Naive B cell (primary cell): ENCODE measurements at regions not wholly inside any gene's neighbourhood (a gene's known extent, or its start where the extent isn't known, plus 50 kb on each side); places are given as distances from the start of the nearest gene placed in this dataset.
"Not testable (repeated sequence)": the region's sequence is repeated elsewhere in the genome, so short reads cannot be mapped to it uniquely, and the experiment has no call there.

Source experiments
- ATAC-seq, 2 donors: fragments of 150-1000 bp; cut with Tn5 transposase; 2 replicates each; pipeline ENCODE4 v1.10.0; 2021; ENCODE audit warnings: low read depth in 2 of 2, mild to moderate bottlenecking in 2 of 2, moderate library complexity in 2 of 2
- DNase-seq: peaks from one replicate; pipeline ENCODE4 v3.0.0; 2022
- H3K27ac Mint-ChIP-seq, 6 donors: one replicate each; pipeline ENCODE4 v1.8.0; 2020 to 2022; ENCODE audit warnings: mild to moderate bottlenecking in 6 of 6, mixed read lengths in 6 of 6, moderate library complexity in 5 of 6, inconsistent platforms in 2 of 6
- H3K27me3 Mint-ChIP-seq, 3 donors: one replicate each; pipeline ENCODE4 v1.8.0; 2021 to 2022; ENCODE audit warnings: mixed read lengths in 3 of 3, mild to moderate bottlenecking in 1 of 3
- H3K36me3 Mint-ChIP-seq, 2 donors: one replicate each; pipeline ENCODE4 v1.8.0; 2020 to 2022; ENCODE audit warnings: mixed read lengths in 2 of 2, inconsistent platforms in 1 of 2, mild to moderate bottlenecking in 1 of 2
- H3K4me1 Mint-ChIP-seq, 3 donors: one replicate each; pipeline ENCODE4 v1.8.0; 2020 to 2022; ENCODE audit warnings: mixed read lengths in 3 of 3, inconsistent platforms in 1 of 3, mild to moderate bottlenecking in 1 of 3, moderate library complexity in 1 of 3
- H3K4me3 Mint-ChIP-seq, 8 donors: one replicate each; pipeline ENCODE4 v1.8.0; 2020 to 2022; ENCODE audit warnings: mild to moderate bottlenecking in 8 of 8, mixed read lengths in 8 of 8, moderate library complexity in 8 of 8, inconsistent platforms in 2 of 8
- H3K9me3 Mint-ChIP-seq, 7 donors: one replicate each; pipeline ENCODE4 v1.8.0; 2020 to 2022; ENCODE audit warnings: mixed read lengths in 7 of 7, mild to moderate bottlenecking in 5 of 7, inconsistent platforms in 2 of 7, moderate library complexity in 1 of 7

DNA sequence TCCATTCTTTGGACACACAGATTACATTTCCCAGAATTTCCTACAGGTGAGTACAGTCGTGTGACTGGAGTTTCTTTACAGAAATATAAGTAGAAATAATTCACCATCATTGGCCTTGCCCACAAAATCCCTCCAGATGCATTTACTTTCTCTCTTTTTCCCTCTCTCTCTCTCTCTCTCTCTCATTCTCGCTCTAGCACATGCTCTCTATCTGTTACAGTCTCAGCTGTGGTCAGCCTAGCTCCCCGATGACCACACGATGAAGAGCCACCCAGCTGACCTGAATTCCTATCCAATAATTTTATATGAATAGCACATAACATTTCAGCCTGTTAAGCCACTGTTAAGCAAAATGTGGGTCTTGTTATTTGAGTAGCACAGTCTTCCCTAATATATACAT lies 507.9 kb downstream of the PCDH7 start:
- Mint-ChIP-seq H3K27me3 (no peaks in the 10 kb centered on the region), H3K4me3 (no peak overlapping the region), H3K4me1 (no peaks in the 10 kb centered on the region), H3K9me3 (peaks cover 0 to 5% (median 1%) of the 10 kb centered on the region in 7 donors), H3K36me3 (no peaks in the 10 kb centered on the region), H3K27ac (peak overlapping the region in 1 of 6 donors; percentile 17)
- DNase-seq: no peak
- ATAC-seq: no peak

DNA sequence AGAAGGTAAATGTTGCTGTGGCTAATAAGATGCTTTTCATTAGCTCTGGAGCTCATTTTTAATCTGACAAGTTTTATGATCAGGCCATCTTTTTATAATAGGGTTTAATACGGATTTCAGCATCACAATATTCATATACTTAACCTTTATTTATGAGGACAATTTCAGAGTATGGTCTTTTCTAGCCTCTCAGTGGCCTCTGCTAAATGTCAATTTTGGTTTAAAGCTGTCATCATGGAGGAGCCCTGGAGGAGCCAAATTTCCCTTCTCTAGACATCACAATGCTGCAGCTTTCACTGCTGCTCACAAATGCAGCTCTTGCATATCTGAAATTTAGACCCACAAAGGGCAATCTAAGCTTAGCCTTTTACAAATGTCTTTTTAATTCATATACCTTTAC lies 510.4 kb downstream of the PCDH7 start:
- Mint-ChIP-seq H3K27ac (no peak overlapping the region), H3K4me1 (no peaks in the 10 kb centered on the region), H3K36me3 (no peaks in the 10 kb centered on the region), H3K27me3 (no peaks in the 10 kb centered on the region), H3K9me3 (peaks cover 0 to 5% (median 1%) of the 10 kb centered on the region in 7 donors), H3K4me3 (no peak overlapping the region)
- ATAC-seq (no peak), DNase-seq (no peak)

DNA sequence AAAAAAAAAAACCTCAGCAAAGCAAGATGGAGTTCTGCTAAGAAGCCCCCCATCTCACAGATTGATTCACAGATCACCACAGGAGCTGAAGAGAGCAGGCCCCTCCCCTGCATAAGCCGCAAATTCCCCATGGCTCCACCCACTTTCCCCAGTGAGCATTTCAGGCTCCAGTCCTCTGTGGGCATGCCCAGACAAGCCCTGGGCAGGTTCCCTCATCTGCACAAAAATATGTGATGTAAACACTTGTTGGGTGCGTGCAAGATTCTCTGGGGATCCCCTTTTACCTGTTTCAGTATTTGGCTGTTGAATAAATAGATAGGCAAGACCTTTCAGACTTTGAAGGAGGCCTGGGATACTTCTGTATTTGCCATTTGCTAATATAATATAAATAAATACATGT lies 514.3 kb downstream of the PCDH7 start:
- ATAC-seq (no peak), DNase-seq (no peak)
- Mint-ChIP-seq H3K27ac (no peak overlapping the region), H3K27me3 (no peaks in the 10 kb centered on the region), H3K4me1 (no peaks in the 10 kb centered on the region), H3K36me3 (no peaks in the 10 kb centered on the region), H3K9me3 (peaks cover 0 to 9% (median 1%) of the 10 kb centered on the region in 7 donors), H3K4me3 (no peak overlapping the region)

DNA sequence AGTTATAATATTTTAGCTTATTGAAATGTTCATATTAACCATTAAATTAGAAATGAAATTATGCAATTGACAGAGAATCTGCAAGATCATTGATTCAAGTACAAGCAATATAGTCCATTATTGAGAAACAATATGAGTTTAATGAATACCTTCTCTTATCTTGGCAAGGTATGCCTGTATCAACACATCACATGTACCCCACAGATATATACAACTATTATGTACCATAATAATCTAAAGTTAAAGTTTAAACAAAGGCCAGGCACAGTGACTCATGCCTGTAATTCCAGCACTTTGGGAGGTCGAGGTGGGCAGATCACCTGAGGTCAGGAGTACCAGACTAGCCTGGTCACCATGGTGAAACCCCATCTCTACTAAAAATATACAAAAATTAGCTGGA lies 514.7 kb downstream of the PCDH7 start:
- ATAC-seq: no peak
- DNase-seq: no peak
- Mint-ChIP-seq H3K9me3 (peaks cover 0 to 9% (median 1%) of the 10 kb centered on the region in 7 donors), H3K27me3 (no peaks in the 10 kb centered on the region), H3K4me3 (no peak overlapping the region), H3K36me3 (no peaks in the 10 kb centered on the region), H3K4me1 (no peaks in the 10 kb centered on the region), H3K27ac (no peak overlapping the region)

DNA sequence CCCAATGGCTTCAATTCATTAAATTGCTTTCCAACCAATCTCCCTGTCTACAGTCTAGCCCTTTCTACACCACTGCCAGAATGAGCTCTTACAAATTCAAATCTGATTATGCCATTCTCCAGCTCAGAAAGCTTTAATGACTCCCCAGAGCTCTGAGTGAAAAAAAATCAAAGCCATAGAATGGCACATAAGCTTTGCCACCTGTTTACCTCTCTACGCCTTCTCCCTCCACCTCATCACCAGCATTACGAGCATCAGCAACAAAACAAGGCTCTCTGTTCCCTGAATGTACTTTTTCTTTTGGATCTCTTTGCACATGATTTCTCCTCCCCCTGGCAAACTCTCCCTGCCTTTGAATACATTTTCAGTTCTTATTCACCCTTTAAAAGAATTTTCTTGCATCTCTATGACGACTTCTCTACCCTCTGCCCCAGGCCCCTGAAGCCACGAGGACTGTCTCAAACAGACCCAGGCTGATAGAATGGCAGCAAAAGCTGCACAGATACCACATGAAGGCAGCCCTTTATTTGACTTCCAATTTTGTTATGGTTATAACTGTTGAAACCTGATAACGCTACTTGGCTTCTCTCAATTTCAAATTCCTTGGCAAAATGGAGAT lies 516.0 kb downstream of the PCDH7 start:
- ATAC-seq: no peak
- H3K36me3 Mint-ChIP-seq: no peaks in the 10 kb centered on the region
- no peak overlapping the region for H3K27ac Mint-ChIP-seq
- H3K4me1 Mint-ChIP-seq: no peaks in the 10 kb centered on the region
- peaks cover 0 to 9% (median 1%) of the 10 kb centered on the region in 7 donors for H3K9me3 Mint-ChIP-seq
- DNase-seq: no peak
- no peak overlapping the region for H3K4me3 Mint-ChIP-seq
- H3K27me3 Mint-ChIP-seq: no peaks in the 10 kb centered on the region

DNA sequence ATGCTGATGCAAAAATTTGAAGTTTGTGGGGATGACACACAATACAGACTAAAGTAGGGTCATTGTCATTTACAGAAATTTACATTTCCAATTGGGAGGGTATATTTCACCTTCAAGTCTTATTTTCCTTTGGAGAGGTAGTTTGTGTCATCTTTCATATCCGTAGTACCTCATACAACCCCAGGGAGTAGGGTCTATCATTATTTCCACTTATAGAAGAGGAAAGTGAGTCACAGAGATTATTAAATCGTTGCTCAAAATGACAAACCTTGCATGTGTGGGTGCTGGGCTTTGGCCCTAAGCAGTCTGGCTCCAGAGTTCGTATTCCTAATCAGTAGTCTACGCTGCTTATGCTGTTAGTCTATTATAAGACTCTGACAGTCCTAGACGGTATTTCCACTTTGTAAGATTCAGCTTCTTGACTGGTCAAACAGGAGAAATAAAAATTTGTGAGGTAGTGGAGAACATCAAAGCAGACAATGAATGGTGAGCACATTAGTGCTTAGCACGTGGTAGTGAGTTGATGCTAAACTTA lies 516.5 kb downstream of the PCDH7 start:
- Mint-ChIP-seq H3K27me3 (no peaks in the 10 kb centered on the region), H3K27ac (no peak overlapping the region), H3K36me3 (no peaks in the 10 kb centered on the region), H3K4me3 (no peak overlapping the region), H3K4me1 (no peaks in the 10 kb centered on the region), H3K9me3 (peaks cover 0 to 9% (median 1%) of the 10 kb centered on the region in 7 donors)
- ATAC-seq (no peak), DNase-seq (no peak)

DNA sequence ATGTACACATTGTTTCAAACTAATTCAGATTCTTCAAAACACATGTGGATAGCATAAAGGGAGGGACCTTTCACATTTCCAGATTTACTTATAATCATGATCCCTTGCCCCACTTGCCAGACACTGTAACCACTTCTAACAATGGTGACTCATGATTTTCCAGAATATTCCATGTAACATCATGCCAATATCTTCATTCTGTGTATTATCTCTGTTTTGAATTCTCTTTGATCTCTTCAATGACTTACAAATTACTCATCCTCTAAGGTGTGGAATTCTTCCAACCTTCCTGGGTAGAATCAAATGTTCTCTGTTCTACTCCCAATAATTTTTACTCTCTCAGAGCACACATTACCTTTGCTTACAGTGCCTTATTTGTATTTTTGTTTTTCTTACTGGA lies 517.1 kb downstream of the PCDH7 start:
- Mint-ChIP-seq H3K27me3 (no peaks in the 10 kb centered on the region), H3K36me3 (no peaks in the 10 kb centered on the region), H3K4me3 (no peak overlapping the region), H3K9me3 (peaks cover 0 to 9% (median 1%) of the 10 kb centered on the region in 7 donors), H3K27ac (no peak overlapping the region), H3K4me1 (no peaks in the 10 kb centered on the region)
- no peak for ATAC-seq
- DNase-seq: no peak

DNA sequence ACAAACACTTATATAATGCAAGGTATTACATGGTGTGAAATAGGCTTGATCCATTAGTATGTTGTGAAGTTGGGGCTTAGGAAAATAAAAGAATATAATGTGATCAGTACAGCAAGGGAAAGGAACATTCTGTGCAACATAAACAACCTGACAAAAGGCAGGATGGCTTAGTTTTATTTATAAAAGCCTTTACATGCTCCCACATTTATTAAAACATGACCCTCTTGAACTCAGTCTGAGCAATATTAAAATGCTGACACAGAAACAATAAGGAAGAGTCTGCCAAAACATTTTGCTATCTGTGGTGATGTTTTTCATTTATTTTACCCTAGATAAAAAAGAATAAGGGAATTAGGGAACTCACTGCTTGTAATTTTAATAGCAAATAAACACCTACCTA lies 519.7 kb downstream of the PCDH7 start:
- H3K4me1 Mint-ChIP-seq: no peaks in the 10 kb centered on the region
- H3K4me3 Mint-ChIP-seq: no peak overlapping the region
- ATAC-seq (no peak), DNase-seq (no peak)
- no peaks in the 10 kb centered on the region for H3K36me3 Mint-ChIP-seq
- H3K9me3 Mint-ChIP-seq: peaks cover 0 to 14% (median 0%) of the 10 kb centered on the region in 7 donors
- H3K27ac Mint-ChIP-seq: no peak overlapping the region
- no peaks in the 10 kb centered on the region for H3K27me3 Mint-ChIP-seq

DNA sequence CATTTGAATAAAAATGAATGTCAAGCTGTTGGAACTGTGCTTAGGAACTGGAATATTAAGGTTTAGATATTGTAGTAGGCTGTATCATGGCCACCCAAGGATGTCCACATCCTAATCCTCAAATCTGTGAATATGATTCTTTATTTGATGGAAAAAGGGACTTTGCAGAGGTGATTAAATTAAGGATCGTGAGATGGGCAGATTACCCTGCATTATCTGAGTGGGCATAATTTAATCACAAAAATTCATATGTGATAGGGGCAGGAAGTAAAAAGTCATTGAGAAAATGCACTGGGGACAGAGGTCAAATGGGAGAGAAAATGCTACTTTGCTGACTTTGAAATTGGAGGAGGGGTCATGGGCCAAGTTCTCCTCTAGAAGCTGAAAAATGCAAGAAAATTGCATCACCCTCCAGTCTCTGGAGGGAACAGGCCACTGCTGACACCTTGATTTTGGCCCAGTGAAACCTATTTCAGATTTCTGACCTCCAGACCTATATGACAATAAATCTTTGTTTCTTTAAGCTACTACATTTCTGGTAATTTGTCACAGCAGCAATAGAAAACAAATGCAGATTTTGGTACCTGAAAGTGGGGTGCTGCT lies 521.4 kb downstream of the PCDH7 start:
- Mint-ChIP-seq H3K36me3 (no peaks in the 10 kb centered on the region), H3K27ac (no peak overlapping the region)

DNA sequence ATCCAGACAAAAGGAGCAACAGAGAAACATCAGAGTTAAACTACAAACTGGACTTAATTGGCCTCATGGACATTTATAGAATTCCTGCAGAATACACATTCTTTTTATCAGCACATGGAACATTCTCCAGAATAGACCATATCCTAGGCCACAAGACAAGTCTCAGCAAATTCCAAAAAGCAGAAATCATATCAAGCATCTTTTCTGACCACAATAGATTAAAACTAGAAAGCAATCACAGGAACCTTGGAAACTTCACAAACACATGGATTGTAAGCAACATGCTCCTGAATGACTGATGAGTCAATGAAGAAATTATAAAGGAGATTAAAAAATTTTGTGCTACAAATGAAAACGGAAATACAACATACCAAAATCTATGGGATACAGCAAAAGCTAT lies 526.7 kb downstream of the PCDH7 start:
- no peaks in the 10 kb centered on the region for H3K4me1 Mint-ChIP-seq
- DNase-seq: no peak
- ATAC-seq: no peak
- no peak overlapping the region for H3K4me3 Mint-ChIP-seq
- peaks cover 0 to 7% (median 2%) of the 10 kb centered on the region in 7 donors for H3K9me3 Mint-ChIP-seq
- no peaks in the 10 kb centered on the region for H3K36me3 Mint-ChIP-seq
- no peak overlapping the region for H3K27ac Mint-ChIP-seq
- no peaks in the 10 kb centered on the region for H3K27me3 Mint-ChIP-seq

More for the DNA sequence above, 521.4 kb downstream of the PCDH7 start:
- DNase-seq (no peak), ATAC-seq (no peak)
- Mint-ChIP-seq H3K27me3 (no peaks in the 10 kb centered on the region), H3K4me1 (no peaks in the 10 kb centered on the region), H3K9me3 (peaks cover 0 to 14% (median 0%) of the 10 kb centered on the region in 7 donors), H3K4me3 (no peak overlapping the region)

DNA sequence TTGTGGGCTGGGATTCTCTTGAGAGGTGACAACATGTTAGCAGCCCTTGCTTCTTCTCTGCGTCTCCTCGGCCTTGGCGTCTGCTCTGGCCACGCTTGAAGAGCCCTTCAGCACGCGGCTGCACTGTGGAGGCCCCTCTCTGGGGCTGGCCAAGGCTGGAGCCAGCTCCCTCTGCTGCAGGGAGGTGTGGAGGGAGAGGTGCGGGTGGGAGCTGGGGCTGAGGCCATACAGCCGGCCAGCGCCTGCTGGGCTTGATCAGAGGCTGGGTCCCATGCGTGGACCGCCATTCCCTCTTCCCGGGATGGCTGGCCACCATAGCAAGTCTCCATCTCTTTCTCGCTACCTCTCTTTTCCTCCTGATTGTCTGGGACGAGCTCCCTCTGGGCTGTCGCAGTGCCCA lies 539.0 kb downstream of the PCDH7 start:
- H3K27me3 Mint-ChIP-seq: no peaks in the 10 kb centered on the region
- no peak for ATAC-seq
- no peaks in the 10 kb centered on the region for H3K36me3 Mint-ChIP-seq
- H3K27ac Mint-ChIP-seq: no peak overlapping the region
- H3K4me1 Mint-ChIP-seq: no peaks in the 10 kb centered on the region
- no peak for DNase-seq
- peaks cover 0 to 18% (median 9%) of the 10 kb centered on the region in 7 donors for H3K9me3 Mint-ChIP-seq
- no peak overlapping the region for H3K4me3 Mint-ChIP-seq

DNA sequence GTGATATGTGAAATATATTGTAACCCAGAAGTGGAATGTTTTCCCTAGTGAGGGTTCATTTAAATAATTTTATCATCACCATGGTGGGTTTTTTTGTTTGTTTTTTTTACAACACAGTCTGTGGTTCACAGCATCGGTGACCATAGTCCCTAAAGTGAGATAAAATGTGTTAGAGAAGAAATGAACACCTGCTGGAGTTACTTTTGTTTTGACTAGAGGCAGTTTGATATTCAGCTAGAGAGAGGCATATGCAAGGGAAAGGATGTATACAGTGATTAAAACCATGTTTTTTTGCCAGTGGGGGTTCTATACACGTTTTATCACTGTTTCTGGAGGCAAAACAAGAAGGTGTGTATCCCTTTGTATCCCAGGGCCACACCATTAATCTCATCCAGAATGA lies 541.5 kb downstream of the PCDH7 start:
- DNase-seq (no peak), ATAC-seq (no peak)
- Mint-ChIP-seq H3K4me3 (no peak overlapping the region), H3K36me3 (no peaks in the 10 kb centered on the region), H3K27ac (no peak overlapping the region), H3K9me3 (peaks cover 0 to 16% (median 9%) of the 10 kb centered on the region in 7 donors), H3K4me1 (no peaks in the 10 kb centered on the region), H3K27me3 (no peaks in the 10 kb centered on the region)

DNA sequence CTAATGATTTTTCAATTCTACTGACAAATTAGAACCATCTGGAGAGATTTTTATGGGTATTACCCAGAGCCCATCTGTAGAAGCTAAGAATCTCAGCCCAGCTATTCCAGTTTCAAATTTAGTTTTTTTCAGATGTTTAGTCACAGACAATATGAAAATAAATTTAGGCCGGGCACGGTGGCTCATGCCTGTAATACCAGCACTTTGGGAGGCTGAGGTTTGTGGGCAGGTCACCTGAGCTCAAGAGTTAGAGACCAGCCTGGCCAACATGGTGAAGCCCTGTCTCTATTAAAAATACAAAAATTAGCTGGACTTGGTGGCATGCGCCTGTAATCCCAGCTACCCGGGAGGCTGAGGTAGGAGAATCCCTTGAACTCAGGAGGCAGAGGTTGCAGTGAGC lies 545.9 kb downstream of the PCDH7 start:
- not testable (repeated sequence) for H3K4me3 Mint-ChIP-seq, H3K27me3 Mint-ChIP-seq, DNase-seq, H3K36me3 Mint-ChIP-seq, ATAC-seq, H3K27ac Mint-ChIP-seq, H3K9me3 Mint-ChIP-seq, H3K4me1 Mint-ChIP-seq

DNA sequence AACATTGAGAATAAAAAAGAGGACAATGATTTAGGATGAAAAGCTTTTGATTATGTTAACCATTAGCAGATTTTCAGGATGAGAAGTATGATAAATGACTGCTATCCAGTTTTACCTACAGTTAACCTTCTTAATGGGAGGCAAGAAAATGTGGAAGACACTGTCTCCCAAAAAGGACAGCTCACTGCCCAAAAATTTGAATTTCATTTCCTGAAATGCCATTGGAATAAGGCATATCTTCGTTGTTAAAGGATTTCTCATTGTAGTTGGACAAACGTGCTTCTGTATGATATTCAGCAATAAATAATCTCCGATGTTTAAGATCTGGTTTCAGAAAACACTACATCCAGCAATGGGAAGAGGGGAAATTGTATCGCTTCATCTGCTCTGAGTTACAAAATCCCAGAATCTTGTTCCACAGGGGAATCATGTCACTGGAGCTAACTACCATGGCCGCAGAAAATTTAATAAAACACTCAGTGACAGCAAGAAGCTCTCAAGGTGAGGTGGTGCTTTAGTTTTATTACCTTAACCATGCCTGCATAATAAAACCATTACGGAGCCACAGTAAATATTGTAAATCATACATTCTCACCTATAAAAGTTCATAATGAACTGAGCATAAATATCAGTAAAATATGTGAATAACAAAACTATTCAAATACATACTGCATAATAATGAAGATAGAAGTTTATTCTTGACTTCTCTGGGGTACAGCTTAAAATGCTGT lies 552.3 kb downstream of the PCDH7 start:
- DNase-seq: no peak
- Mint-ChIP-seq H3K9me3 (peaks cover 0 to 5% (median 0%) of the 10 kb centered on the region in 7 donors), H3K27ac (no peak overlapping the region)

More for the DNA sequence above, 552.3 kb downstream of the PCDH7 start:
- no peaks in the 10 kb centered on the region for H3K4me1 Mint-ChIP-seq
- H3K27me3 Mint-ChIP-seq: no peaks in the 10 kb centered on the region
- no peaks in the 10 kb centered on the region for H3K36me3 Mint-ChIP-seq
- ATAC-seq: no peak
- H3K4me3 Mint-ChIP-seq: no peak overlapping the region
